Thyroid gland (tissue), 4 donors: ENCODE measurements at regions not wholly inside any gene's neighbourhood (a gene's known extent, or its start where the extent isn't known, plus 50 kb on each side); places are given as distances from the start of the nearest gene placed in this dataset.
A peak's percentile ranks its signal among the peaks of the same experiment; 100 is the strongest.

ENCODE experiments used
- DNase-seq, 2 donors: peaks; one replicate each; pipeline ENCODE4 v3.0.0-alpha.2; 2019
- H3K27ac ChIP-seq, 3 donors: fragments of 200-600 bp; sonication (generic); 1 replicate in 2 of 3; 2 replicates in 1 of 3; pipeline ENCODE4 v1.5.1; 2016 to 2019; ENCODE audit warnings: mild to moderate bottlenecking in 1 of 3, moderate library complexity in 1 of 3
- H3K27me3 ChIP-seq: fragments of 200-600 bp; sonication (generic); one replicate; pipeline ENCODE4 v1.5.1; 2019
- H3K36me3 ChIP-seq, 2 donors: fragments of 200-600 bp; sonication (generic); one replicate each; pipeline ENCODE4 v1.5.1; 2016 to 2019
- H3K4me1 ChIP-seq, 2 donors: fragments of 200-600 bp; sonication (generic); one replicate each; pipeline ENCODE4 v1.5.1; 2017 to 2019
- H3K4me3 ChIP-seq, 3 donors: fragments of 200-600 bp; sonication (generic); replicated peaks in 1 of 3; 1 replicate in 2 of 3; 2 replicates in 1 of 3; pipeline ENCODE4 v1.5.1; 2016; ENCODE audit warnings: mild to moderate bottlenecking in 1 of 3
- H3K9me3 ChIP-seq: fragments of 200-600 bp; sonication (generic); one replicate; pipeline ENCODE4 v1.5.1; 2017
- POLR2A ChIP-seq, 2 donors: fragments of 450-650 bp; IDR thresholded peaks; one replicate each; pipeline ENCODE4 v1.6.1; 2017; ENCODE audit warnings: antibody characterized with exemption in 2 of 2, mild to moderate bottlenecking in 2 of 2, moderate library complexity in 1 of 2
- WGBS, 2 donors: methylation state at CpG; one replicate each; pipeline ENCODE4 v1.1.5; 2017; 5-methylcytosine and 5-hydroxymethylcytosine counted together
- intact Hi-C: fragments of 100-400 bp; cut with DNase I; formaldehyde crosslinking; loops from one replicate; pipeline ENCODE4 v1.15.1; 2023
- TF ChIP-seq, protein P1 (sequence below), 6 experiments: fragments of 200-600 bp in 3 of 6; fragments of 450-650 bp in 3 of 6; sonication (generic) in 3 of 6; IDR thresholded peaks; one replicate each; pipeline ENCODE4 v1.5.1; 2016 to 2019; ENCODE audit warnings: antibody characterized with exemption in 6 of 6, mild to moderate bottlenecking in 2 of 6, inconsistent platforms in 1 of 6, moderate library complexity in 1 of 6

DNA sequence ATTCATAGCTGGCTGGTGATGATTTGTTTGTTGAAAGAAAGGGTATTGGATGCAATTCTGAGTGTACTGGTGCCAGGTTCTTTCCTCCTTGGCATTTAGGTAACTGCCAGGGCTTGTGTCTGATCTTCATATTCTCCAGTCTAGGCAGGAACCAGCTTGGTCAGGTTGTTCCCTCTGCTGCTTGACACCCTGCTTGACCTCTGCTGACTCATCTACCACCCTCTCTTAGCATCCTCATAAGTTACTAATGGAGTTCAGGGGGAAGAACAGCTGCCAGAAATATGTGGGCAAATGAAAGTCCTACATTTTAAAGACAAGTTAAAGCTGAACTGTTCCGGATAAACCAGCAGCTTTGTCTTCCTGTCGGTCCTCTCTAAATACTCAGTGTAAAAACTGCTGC lies 116.1 kb upstream of the TNC start:
- Histone ChIP-seq H3K27ac (no peak overlapping the region), H3K36me3 (no peaks in the 10 kb centered on the region), H3K27me3 (no peaks in the 10 kb centered on the region), H3K9me3 (no peaks in the 10 kb centered on the region), H3K4me3 (no peak overlapping the region), H3K4me1 (no peaks in the 10 kb centered on the region)
- 63 to 64% methylated on average over 2 of the region's 2 CpGs for WGBS, 2 donors
- intact Hi-C loops = no loop called here
- no peak for DNase-seq
- no peak for TF ChIP-seq POLR2A (IDR thresholded peaks at IDR 0.05)
- TF ChIP-seq, protein P1, sequence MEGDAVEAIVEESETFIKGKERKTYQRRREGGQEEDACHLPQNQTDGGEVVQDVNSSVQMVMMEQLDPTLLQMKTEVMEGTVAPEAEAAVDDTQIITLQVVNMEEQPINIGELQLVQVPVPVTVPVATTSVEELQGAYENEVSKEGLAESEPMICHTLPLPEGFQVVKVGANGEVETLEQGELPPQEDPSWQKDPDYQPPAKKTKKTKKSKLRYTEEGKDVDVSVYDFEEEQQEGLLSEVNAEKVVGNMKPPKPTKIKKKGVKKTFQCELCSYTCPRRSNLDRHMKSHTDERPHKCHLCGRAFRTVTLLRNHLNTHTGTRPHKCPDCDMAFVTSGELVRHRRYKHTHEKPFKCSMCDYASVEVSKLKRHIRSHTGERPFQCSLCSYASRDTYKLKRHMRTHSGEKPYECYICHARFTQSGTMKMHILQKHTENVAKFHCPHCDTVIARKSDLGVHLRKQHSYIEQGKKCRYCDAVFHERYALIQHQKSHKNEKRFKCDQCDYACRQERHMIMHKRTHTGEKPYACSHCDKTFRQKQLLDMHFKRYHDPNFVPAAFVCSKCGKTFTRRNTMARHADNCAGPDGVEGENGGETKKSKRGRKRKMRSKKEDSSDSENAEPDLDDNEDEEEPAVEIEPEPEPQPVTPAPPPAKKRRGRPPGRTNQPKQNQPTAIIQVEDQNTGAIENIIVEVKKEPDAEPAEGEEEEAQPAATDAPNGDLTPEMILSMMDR (IDR thresholded peaks at IDR 0.05) = no peak

DNA sequence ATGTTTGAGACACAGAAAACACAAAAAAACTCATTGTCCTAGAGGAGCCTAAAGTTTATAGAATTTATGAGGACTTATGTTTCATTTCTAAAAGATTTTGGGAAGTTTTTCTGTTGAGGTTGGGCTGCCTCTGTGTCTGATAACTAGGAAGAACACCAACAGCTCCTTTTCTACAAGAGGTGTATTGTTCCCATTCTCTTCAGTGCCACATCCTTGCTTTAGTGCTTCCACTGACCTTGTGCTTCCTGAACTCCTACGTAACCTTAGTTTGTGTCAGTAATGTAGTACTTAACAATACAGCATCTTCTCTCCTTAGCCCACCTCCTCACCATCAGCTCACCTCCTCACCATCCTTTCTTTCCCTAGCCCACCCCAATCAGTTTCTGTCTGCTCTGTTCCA lies 117.3 kb upstream of the TNC start:
- no peak overlapping the region for H3K27ac ChIP-seq
- TF ChIP-seq, protein P1 (IDR thresholded peaks at IDR 0.05) = no peak
- no peak for TF ChIP-seq POLR2A (IDR thresholded peaks at IDR 0.05)
- H3K36me3 ChIP-seq = no peaks in the 10 kb centered on the region
- no peaks in the 10 kb centered on the region for H3K9me3 ChIP-seq
- no peaks in the 10 kb centered on the region for H3K4me1 ChIP-seq
- H3K4me3 ChIP-seq = no peak overlapping the region
- no peak for DNase-seq
- H3K27me3 ChIP-seq = no peaks in the 10 kb centered on the region
- WGBS, 2 donors = 84 to 95% methylated on average over 1 of the region's 1 CpG
- intact Hi-C loops = no loop called here

DNA sequence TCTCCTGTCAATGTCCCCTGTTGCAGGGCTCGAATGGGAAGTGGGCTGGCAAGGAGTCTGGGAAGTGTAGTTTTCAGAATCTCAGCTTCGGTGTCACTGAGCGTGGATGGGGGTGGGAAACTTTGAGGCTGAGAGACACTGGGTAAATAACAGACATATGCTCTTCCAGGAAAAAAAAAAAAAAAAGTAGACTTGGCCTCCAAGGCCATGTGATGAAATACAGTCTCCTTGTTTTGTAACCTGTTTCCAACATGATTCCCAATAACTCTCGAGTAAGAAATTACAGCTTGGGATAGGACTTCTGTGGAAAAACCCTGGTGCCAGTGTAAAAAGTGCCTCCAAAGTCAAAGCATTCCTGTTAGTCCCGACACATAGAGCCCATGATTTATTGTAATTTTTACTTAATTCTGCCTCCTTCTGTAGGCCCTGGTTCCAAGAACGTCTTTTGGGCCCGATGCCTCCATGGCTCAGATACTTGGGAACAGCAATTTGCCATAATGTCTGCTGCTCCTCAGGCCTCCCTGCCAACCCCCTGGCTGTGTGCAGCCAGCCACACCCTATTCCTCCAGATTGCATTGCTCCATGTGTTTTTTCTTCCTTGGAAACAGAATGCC lies 119.5 kb upstream of the TNC start:
- intact Hi-C loops = no loop called here
- Histone ChIP-seq H3K9me3 (no peaks in the 10 kb centered on the region), H3K27me3 (no peaks in the 10 kb centered on the region), H3K4me1 (no peaks in the 10 kb centered on the region), H3K27ac (no peak overlapping the region), H3K4me3 (no peak overlapping the region), H3K36me3 (no peaks in the 10 kb centered on the region)
- DNase-seq = peak; percentile 1 to 4
- 79 to 84% methylated on average over 7 of the region's 7 CpGs for WGBS, 2 donors
- TF ChIP-seq, protein P1 (IDR thresholded peaks at IDR 0.05) = no peak
- TF ChIP-seq POLR2A (IDR thresholded peaks at IDR 0.05) = no peak

DNA sequence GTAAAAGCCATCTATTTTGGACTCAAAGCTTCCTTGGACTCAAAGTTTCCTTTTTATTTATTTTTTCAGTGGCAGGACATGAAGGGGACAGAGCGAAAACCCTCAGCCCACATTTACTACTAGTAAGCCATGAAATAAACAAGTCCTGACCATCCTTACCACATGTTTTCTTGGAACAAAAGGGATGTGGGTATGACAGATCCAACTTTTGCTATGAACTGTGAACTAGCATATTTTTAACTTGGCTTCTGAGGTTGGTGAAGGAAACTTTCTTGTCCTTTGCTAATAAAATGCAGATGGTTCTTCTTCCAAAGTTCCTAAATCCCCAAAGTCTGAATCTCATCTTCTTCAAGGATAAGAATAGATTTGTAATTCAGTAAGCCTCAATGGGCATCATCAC lies 122.7 kb upstream of the TNC start:
- intact Hi-C loops = no loop called here
- Histone ChIP-seq H3K27me3 (no peaks in the 10 kb centered on the region), H3K27ac (no peak overlapping the region), H3K9me3 (no peaks in the 10 kb centered on the region), H3K4me3 (no peak overlapping the region), H3K4me1 (no peaks in the 10 kb centered on the region), H3K36me3 (no peaks in the 10 kb centered on the region)
- TF ChIP-seq, protein P1 (IDR thresholded peaks at IDR 0.05) = no peak
- TF ChIP-seq POLR2A (IDR thresholded peaks at IDR 0.05) = no peak
- 86 to 94% methylated on average over 1 of the region's 1 CpG for WGBS, 2 donors
- no peak for DNase-seq

DNA sequence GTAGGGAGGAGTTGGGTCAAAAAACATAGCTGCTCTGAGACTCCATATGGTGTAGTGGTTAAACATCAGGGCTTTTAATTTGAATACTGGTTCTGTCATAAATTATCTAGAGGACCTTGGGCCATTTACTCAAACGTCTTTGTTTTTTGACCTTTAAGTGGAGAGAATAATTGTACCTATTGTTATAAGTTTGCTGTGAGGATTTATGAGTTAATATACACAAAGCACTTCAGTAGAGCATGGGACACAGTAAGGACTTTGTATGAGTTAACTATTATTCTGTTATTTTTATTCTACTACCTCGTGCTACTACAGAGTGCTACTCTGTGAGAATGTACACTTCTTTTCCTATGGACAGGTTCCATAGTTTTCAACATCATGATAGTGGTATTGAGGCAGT lies 123.7 kb upstream of the TNC start:
- no peak overlapping the region for H3K4me3 ChIP-seq
- no peaks in the 10 kb centered on the region for H3K36me3 ChIP-seq
- WGBS, 2 donors = 64 to 65% methylated on average over 2 of the region's 2 CpGs
- H3K27ac ChIP-seq = no peak overlapping the region
- H3K9me3 ChIP-seq = no peaks in the 10 kb centered on the region
- intact Hi-C loops = no loop called here
- H3K27me3 ChIP-seq = no peaks in the 10 kb centered on the region
- TF ChIP-seq, protein P1 (IDR thresholded peaks at IDR 0.05) = no peak
- TF ChIP-seq POLR2A (IDR thresholded peaks at IDR 0.05) = no peak
- no peak for DNase-seq
- no peaks in the 10 kb centered on the region for H3K4me1 ChIP-seq
